ENCODE measurements at regions not wholly inside any gene's neighbourhood (a gene's known extent, or its start where the extent isn't known, plus 50 kb on each side); places are given as distances from the start of the nearest gene placed in this dataset.

DNA sequence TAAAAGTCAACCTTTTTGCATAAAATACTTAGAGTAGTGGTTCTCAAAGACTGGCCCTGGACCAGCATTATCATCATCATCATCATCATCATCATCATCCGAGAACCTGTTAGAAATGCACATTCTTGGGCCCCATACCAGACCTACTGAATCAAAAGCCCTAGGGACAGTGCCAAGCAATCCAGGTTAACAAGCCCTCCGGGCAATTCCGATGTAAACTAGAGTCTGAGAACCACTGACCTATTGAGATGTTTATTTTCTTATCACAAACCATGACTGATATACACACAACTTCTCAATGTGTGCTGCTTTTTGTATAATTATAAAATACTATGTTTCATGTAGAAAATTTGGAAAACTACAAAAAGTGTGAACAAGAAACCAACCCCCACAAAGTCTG lies 133.4 kb upstream of the GATB start:
- intact Hi-C loops (cut with DNase I), result no loop called here
- H3K9me3 ChIP-seq, result no peaks in the 10 kb centered on the region
- no peak for DNase-seq
- TF ChIP-seq, protein P1, sequence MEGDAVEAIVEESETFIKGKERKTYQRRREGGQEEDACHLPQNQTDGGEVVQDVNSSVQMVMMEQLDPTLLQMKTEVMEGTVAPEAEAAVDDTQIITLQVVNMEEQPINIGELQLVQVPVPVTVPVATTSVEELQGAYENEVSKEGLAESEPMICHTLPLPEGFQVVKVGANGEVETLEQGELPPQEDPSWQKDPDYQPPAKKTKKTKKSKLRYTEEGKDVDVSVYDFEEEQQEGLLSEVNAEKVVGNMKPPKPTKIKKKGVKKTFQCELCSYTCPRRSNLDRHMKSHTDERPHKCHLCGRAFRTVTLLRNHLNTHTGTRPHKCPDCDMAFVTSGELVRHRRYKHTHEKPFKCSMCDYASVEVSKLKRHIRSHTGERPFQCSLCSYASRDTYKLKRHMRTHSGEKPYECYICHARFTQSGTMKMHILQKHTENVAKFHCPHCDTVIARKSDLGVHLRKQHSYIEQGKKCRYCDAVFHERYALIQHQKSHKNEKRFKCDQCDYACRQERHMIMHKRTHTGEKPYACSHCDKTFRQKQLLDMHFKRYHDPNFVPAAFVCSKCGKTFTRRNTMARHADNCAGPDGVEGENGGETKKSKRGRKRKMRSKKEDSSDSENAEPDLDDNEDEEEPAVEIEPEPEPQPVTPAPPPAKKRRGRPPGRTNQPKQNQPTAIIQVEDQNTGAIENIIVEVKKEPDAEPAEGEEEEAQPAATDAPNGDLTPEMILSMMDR (IDR thresholded peaks at IDR 0.05), result no peak
- no peaks in the 10 kb centered on the region for H3K4me1 ChIP-seq
- H3K4me3 ChIP-seq, result no peak overlapping the region
- H3K27me3 ChIP-seq, result no peaks in the 10 kb centered on the region
- H3K36me3 ChIP-seq, result no peaks in the 10 kb centered on the region
- no peak overlapping the region for H3K27ac ChIP-seq
- H3K9ac ChIP-seq (ENCODE audit: low read depth in 2 of 2, low read length in 2 of 2), result no peak overlapping the region

DNA sequence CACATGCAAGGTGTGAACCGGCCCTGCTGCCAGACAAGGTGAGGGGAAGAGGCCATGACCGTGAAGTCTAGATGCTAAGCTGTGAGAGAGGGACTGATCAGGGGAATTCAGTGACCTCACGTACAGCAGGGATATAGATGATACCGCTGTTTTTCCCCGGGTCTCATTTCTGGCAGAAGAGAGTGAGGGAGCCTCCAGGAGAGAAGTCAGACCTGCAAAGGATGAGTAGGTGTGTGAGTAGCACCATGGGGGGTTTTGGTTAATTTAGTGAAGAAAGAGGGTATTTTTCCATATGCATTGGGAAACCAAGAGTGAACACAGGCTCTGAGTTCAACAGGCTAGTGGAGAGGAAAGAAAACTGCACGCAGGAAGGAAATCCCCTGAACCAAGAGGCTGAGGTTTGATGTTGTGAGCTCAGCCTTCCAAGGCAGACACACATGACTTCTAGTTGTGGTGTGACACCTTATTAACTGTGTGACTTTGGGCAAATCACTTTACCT lies 127.6 kb upstream of the GATB start:
- H3K4me1 ChIP-seq, result no peaks in the 10 kb centered on the region
- no peaks in the 10 kb centered on the region for H3K27me3 ChIP-seq
- H3K4me3 ChIP-seq, result no peak overlapping the region
- no peaks in the 10 kb centered on the region for H3K9me3 ChIP-seq
- H3K27ac ChIP-seq, result no peak overlapping the region
- H3K9ac ChIP-seq (ENCODE audit: low read depth in 2 of 2, low read length in 2 of 2), result no peak overlapping the region
- intact Hi-C loops (cut with DNase I), result no loop called here
- no peaks in the 10 kb centered on the region for H3K36me3 ChIP-seq
- no peak for DNase-seq
- TF ChIP-seq, protein P1 (IDR thresholded peaks at IDR 0.05), result no peak

DNA sequence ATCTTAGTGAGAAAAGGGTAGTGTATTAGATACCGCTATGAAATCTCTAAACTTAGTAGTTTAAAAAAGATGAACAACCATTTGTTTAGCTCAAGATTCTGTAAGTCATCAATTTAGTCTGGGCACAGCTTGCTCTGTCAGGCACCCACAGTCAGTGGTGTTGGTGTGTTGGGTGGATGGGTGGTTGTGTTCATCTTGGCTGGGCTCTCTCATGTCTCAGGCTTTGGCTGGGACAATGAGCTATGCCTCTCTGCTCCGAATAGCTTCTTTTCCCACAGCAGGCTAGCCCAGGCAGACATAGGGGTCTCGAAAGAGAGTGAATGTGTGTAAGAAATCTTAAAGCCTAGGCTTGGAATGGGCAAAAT lies 127.0 kb upstream of the GATB start:
- H3K9me3 ChIP-seq, result no peaks in the 10 kb centered on the region
- no peak overlapping the region for H3K4me3 ChIP-seq
- intact Hi-C loops (cut with DNase I), result no loop called here
- no peak overlapping the region for H3K27ac ChIP-seq
- DNase-seq, result no peak
- no peaks in the 10 kb centered on the region for H3K36me3 ChIP-seq
- no peaks in the 10 kb centered on the region for H3K4me1 ChIP-seq
- TF ChIP-seq, protein P1 (IDR thresholded peaks at IDR 0.05), result no peak
- no peak overlapping the region for H3K9ac ChIP-seq (ENCODE audit: low read depth in 2 of 2, low read length in 2 of 2)
- H3K27me3 ChIP-seq, result no peaks in the 10 kb centered on the region

DNA sequence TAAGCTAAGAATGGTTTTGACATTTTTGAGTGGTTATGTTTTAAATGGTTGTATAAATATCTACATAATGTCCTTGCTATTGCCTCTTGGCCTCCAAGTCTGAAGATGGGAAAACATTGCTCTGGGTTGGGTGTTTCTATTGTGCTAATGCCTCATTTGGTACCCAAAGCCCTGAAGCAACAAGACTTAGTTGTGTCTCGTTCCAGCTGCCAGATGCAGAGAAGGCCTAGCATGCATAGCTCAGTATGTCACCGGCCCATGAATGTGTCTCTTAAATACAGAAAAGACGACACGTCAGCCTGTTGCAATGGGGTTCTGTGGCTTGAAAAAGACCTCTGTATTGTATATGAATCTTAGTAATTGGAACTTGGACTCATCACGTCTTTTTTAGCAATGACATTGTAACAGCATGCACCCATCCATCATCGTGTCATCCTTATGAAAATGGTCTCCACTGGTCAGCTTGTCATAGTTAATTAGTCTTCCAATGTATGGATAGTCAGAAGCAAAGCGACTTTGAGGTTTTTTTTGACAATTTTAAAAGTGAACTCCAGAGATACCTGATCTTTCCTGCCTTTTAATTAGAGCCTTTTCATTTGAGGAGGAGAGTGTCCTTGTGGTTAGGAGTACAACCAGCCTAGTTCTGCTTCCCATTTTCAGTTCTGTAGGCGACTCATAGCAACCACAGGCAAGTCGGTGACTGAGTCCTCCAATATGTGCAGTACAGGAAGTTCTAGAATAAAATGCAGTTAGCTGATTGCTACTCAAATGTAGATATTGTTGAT lies 126.4 kb upstream of the GATB start:
- Histone ChIP-seq H3K4me3 (no peak overlapping the region), H3K36me3 (no peaks in the 10 kb centered on the region), H3K27me3 (no peaks in the 10 kb centered on the region), H3K9ac (ENCODE audit: low read depth in 2 of 2, low read length in 2 of 2) (no peak overlapping the region), H3K27ac (no peak overlapping the region), H3K9me3 (no peaks in the 10 kb centered on the region), H3K4me1 (no peaks in the 10 kb centered on the region)
- intact Hi-C loops (cut with DNase I), result no loop called here
- DNase-seq, result no peak
- TF ChIP-seq, protein P1 (IDR thresholded peaks at IDR 0.05), result no peak

DNA sequence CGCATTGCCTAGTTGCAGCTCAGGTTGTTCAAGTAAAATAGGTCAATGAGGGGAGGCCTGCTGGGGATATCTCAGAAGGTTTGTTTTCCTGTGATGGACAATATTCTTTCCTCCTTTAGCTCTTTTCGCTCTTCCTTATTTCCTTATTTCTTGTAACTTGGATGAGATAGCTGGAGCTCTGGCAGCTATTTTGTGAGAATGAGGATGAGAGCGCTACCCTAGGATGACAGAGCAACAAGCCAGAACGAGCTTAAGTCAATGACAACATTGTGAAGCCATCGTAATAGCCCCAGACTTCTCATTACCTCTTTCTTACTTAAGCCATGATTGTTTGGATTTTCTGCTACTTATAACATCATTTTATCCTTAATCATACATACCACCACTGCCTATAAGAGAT lies 124.3 kb upstream of the GATB start:
- H3K9me3 ChIP-seq, result no peaks in the 10 kb centered on the region
- H3K4me3 ChIP-seq, result no peak overlapping the region
- no peaks in the 10 kb centered on the region for H3K4me1 ChIP-seq
- no peak for DNase-seq
- TF ChIP-seq, protein P1 (IDR thresholded peaks at IDR 0.05), result no peak
- H3K27ac ChIP-seq, result no peak overlapping the region
- H3K36me3 ChIP-seq, result no peaks in the 10 kb centered on the region
- no peak overlapping the region for H3K9ac ChIP-seq (ENCODE audit: low read depth in 2 of 2, low read length in 2 of 2)
- H3K27me3 ChIP-seq, result no peaks in the 10 kb centered on the region
- intact Hi-C loops (cut with DNase I), result no loop called here
